Keratinocyte (primary cell): ENCODE measurements at regions not wholly inside any gene's neighbourhood (a gene's known extent, or its start where the extent isn't known, plus 50 kb on each side); places are given as distances from the start of the nearest gene placed in this dataset.

Experiments
- DNase-seq: peaks from one replicate; pipeline ENCODE4 v3.0.0-alpha.2; 2011; ENCODE audit warnings: low read depth, missing footprints, low spot score
- FAIRE-seq: peaks from 2 replicates; lab custom pipeline; 2011; peaks lifted over from hg19 to GRCh38; lab: Jason Lieb, UNC
- H2AFZ ChIP-seq: 2 replicates; pipeline ENCODE4 v1.6.0; 2012; ENCODE audit warnings: low read length, control low read depth, inconsistent platforms; ENCODE audit not compliant: control insufficient read depth
- H3K27ac ChIP-seq: 2 replicates; pipeline ENCODE4 v1.5.1; 2011; ENCODE audit warnings: low read length; ENCODE audit not compliant: control insufficient read depth, insufficient read depth
- H3K27me3 ChIP-seq: 3 replicates; pipeline ENCODE4 v1.6.0; 2011; ENCODE audit warnings: low read length; ENCODE audit not compliant: control insufficient read depth, insufficient read depth; ENCODE audit errors: extremely low read depth
- H3K36me3 ChIP-seq, 2 experiments: 2 replicates in 1 of 2; 3 replicates in 1 of 2; pipeline ENCODE4 v1.5.1; 2011; ENCODE audit warnings: low read length in 2 of 2, mild to moderate bottlenecking in 1 of 2; ENCODE audit not compliant: control insufficient read depth in 2 of 2, insufficient read depth in 2 of 2; ENCODE audit errors: extremely low read depth in 1 of 2
- H3K4me1 ChIP-seq: 3 replicates; pipeline ENCODE4 v1.5.1; 2011; ENCODE audit warnings: low read length; ENCODE audit not compliant: control insufficient read depth, insufficient read depth; ENCODE audit errors: extremely low read depth
- H3K4me2 ChIP-seq: 3 replicates; pipeline ENCODE4 v1.6.0; 2011; ENCODE audit warnings: low read depth, low read length; ENCODE audit not compliant: control insufficient read depth, insufficient read depth; ENCODE audit errors: extremely low read depth
- H3K4me3 ChIP-seq, 3 experiments: fragments of 200-600 bp in 1 of 3; sonication (generic) in 1 of 3; 2 replicates in 2 of 3; 3 replicates in 1 of 3; pipeline ENCODE4 v1.5.1; 2011 to 2016; ENCODE audit warnings: low read length in 3 of 3, mild to moderate bottlenecking in 3 of 3, control low read depth in 2 of 3, inconsistent platforms in 1 of 3, low read depth in 1 of 3, mixed read lengths in 1 of 3, mixed run types in 1 of 3, moderate library complexity in 1 of 3; ENCODE audit not compliant: control insufficient read depth in 2 of 3, insufficient read depth in 2 of 3; ENCODE audit errors: extremely low read depth in 1 of 3
- H3K79me2 ChIP-seq: 2 replicates; pipeline ENCODE4 v1.6.0; 2012; ENCODE audit warnings: low read length; ENCODE audit not compliant: control insufficient read depth, insufficient read depth
- H3K9ac ChIP-seq: 3 replicates; pipeline ENCODE4 v1.6.0; 2011; ENCODE audit warnings: low read length; ENCODE audit not compliant: control insufficient read depth, insufficient read depth; ENCODE audit errors: extremely low read depth
- H3K9me1 ChIP-seq: 3 replicates; pipeline ENCODE4 v1.6.0; 2011; ENCODE audit warnings: low read length; ENCODE audit not compliant: control insufficient read depth, insufficient read depth; ENCODE audit errors: extremely low read depth
- H3K9me3 ChIP-seq: 2 replicates; pipeline ENCODE4 v1.5.1; 2012; ENCODE audit warnings: low read depth, low read length; ENCODE audit not compliant: control insufficient read depth
- H4K20me1 ChIP-seq: 3 replicates; pipeline ENCODE4 v1.6.0; 2011; ENCODE audit warnings: low read length; ENCODE audit not compliant: control insufficient read depth, insufficient read depth; ENCODE audit errors: extremely low read depth
- CTCF ChIP-seq, 3 experiments: IDR thresholded peaks in 1 of 3; conservative IDR thresholded peaks in 1 of 3; optimal IDR thresholded peaks in 1 of 3; 2 replicates in 2 of 3; 3 replicates in 1 of 3; pipeline versions ENCODE3 to v1.5.1; 2011; ENCODE audit warnings: low read length in 3 of 3, mild to moderate bottlenecking in 3 of 3, moderate library complexity in 2 of 3, control low read depth in 1 of 3, inconsistent platforms in 1 of 3; ENCODE audit not compliant: insufficient read depth in 2 of 3; ENCODE audit errors: extremely low read depth in 1 of 3
- EZH2 ChIP-seq: IDR thresholded peaks from one replicate; pipeline ENCODE4 v1.6.1; 2012; ENCODE audit warnings: inconsistent platforms, mild to moderate bottlenecking, low read length, moderate library complexity
- dilution Hi-C: fragments of 300-500 bp; cut with MboI; formaldehyde crosslinking; loops from one replicate; pipeline ENCODE4 v1.7.0; 2020; ENCODE audit warnings: low sequenced_read_pairs; ENCODE audit not compliant: extremely low pct_ligation_motif_present

- Histone ChIP-seq H3K9ac (no peak overlapping the region), H3K36me3 (no peaks in the 10 kb centered on the region), H3K27ac (no peak overlapping the region), H3K9me3 (no peaks in the 10 kb centered on the region), H2AFZ (no peak overlapping the region), H3K9me1 (no peaks in the 10 kb centered on the region), H3K4me3 (no peak overlapping the region), H3K4me2 (no peak overlapping the region), H4K20me1 (no peaks in the 10 kb centered on the region), H3K4me1 (no peaks in the 10 kb centered on the region), H3K27me3 (no peaks in the 10 kb centered on the region), H3K79me2 (no peaks in the 10 kb centered on the region)
- TF ChIP-seq CTCF (optimal IDR thresholded peaks at IDR 0.05 in 1 of 3, IDR thresholded peaks at IDR 0.05 in 1 of 3, conservative IDR thresholded peaks at IDR 0.05 in 1 of 3; ENCODE audit: extremely low read depth in 1 of 3, insufficient read depth in 2 of 3, low read length in 3 of 3) (no peak), EZH2 (no peak)
- no peak for DNase-seq
- FAIRE-seq, result no peak
- dilution Hi-C loops, result no loop called here
Measured at GRCh38 chr16:17666293-17666692, 195.5 kb upstream of the XYLT1 start.

- Histone ChIP-seq H3K27ac (no peak overlapping the region), H3K9me3 (no peaks in the 10 kb centered on the region), H3K27me3 (no peaks in the 10 kb centered on the region), H3K36me3 (no peaks in the 10 kb centered on the region), H4K20me1 (no peaks in the 10 kb centered on the region), H3K4me3 (no peak overlapping the region), H3K79me2 (no peaks in the 10 kb centered on the region), H3K4me2 (no peak overlapping the region), H2AFZ (no peak overlapping the region), H3K4me1 (no peaks in the 10 kb centered on the region), H3K9me1 (no peaks in the 10 kb centered on the region), H3K9ac (no peak overlapping the region)
- dilution Hi-C loops, result no loop called here
- TF ChIP-seq CTCF (optimal IDR thresholded peaks at IDR 0.05 in 1 of 3, IDR thresholded peaks at IDR 0.05 in 1 of 3, conservative IDR thresholded peaks at IDR 0.05 in 1 of 3; ENCODE audit: extremely low read depth in 1 of 3, insufficient read depth in 2 of 3, low read length in 3 of 3) (no peak), EZH2 (no peak)
- FAIRE-seq, result no peak
- DNase-seq, result no peak
Measured at GRCh38 chr16:17658881-17659280, 188.1 kb upstream of the XYLT1 start.
